ENCODE measurements at regions not wholly inside any gene's neighbourhood (a gene's known extent, or its start where the extent isn't known, plus 50 kb on each side); places are given as distances from the start of the nearest gene placed in this dataset.

DNA sequence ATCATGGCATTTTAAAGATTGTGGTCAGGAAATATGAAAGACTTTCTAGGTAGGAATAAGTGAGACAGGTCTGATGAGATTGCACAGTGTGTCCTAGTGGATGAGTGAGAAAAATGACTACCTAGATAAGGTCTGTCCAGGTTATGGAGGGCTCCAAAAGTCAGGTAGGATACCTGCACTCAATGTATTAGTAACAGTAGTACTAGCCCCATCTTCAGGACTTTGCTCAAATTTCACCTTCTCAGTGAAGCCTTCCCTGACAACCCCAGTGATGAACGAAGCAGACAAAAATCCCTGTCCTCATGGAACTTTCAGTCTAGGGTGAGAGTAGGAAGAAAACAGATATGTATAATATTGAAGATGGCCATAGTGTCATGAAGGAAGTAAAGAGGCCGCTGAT is 85.7 kb downstream of the ZIC3 start (continued):
- TF ChIP-seq, protein P1, sequence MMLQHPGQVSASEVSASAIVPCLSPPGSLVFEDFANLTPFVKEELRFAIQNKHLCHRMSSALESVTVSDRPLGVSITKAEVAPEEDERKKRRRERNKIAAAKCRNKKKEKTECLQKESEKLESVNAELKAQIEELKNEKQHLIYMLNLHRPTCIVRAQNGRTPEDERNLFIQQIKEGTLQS (IDR thresholded peaks at IDR 0.05) = no peak
- TF ChIP-seq, protein P2, sequence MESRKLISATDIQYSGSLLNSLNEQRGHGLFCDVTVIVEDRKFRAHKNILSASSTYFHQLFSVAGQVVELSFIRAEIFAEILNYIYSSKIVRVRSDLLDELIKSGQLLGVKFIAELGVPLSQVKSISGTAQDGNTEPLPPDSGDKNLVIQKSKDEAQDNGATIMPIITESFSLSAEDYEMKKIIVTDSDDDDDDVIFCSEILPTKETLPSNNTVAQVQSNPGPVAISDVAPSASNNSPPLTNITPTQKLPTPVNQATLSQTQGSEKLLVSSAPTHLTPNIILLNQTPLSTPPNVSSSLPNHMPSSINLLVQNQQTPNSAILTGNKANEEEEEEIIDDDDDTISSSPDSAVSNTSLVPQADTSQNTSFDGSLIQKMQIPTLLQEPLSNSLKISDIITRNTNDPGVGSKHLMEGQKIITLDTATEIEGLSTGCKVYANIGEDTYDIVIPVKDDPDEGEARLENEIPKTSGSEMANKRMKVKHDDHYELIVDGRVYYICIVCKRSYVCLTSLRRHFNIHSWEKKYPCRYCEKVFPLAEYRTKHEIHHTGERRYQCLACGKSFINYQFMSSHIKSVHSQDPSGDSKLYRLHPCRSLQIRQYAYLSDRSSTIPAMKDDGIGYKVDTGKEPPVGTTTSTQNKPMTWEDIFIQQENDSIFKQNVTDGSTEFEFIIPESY (IDR thresholded peaks at IDR 0.05; ENCODE audit: extremely low read depth, insufficient replicate concordance, low read length) = no peak

DNA sequence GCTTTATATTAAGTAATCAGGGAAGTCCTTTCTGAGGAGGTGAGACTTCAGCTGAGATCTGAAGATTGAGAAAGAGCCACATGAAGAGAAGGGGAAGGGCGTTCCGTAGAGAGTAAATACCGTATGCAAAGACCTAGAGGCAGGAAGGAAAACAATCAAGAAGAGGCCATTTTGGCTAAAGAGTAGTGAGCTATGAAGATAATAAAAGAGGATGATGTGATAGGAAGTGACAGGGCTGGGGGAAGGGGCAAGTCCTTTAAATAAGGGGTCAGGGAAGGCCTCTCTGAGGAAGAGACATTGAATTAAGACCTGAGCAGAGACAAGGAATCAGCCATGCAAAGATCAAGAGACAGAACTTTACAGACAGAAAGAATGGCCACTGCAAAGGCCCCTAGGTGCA is 86.2 kb downstream of the ZIC3 start:
- H3K4me3 ChIP-seq (replicated peaks in 1 of 2; ENCODE audit: low read depth in 1 of 2, low read length in 2 of 2) = no peak overlapping the region
- POLR2A ChIA-PET = no interaction called here
- H2AFZ ChIP-seq (ENCODE audit: low read depth, low read length, poor library complexity, severe bottlenecking) = no peak overlapping the region
- intact Hi-C loops (cut with micrococcal nuclease) = no loop called here
- H3K4me1 ChIP-seq (ENCODE audit: control insufficient read depth in 1 of 2, insufficient read depth in 2 of 2, low read length in 2 of 2) = no peaks in the 10 kb centered on the region
- H3K27ac ChIP-seq (ENCODE audit: low read depth, low read length) = no peak overlapping the region
- DNase-seq (ENCODE audit: low read depth, low spot score) (no peak), ATAC-seq (no peak)
- no TSS peak for BruUV-seq (replicated peaks)
- no peak for TF ChIP-seq YY1 (IDR thresholded peaks at IDR 0.05; ENCODE audit: extremely low read depth, insufficient replicate concordance, low read depth, low read length)
- no peak for TF ChIP-seq EZH2phosphoT487 (IDR thresholded peaks at IDR 0.05; ENCODE audit: borderline replicate concordance)
- TF ChIP-seq SRF (IDR thresholded peaks at IDR 0.05; ENCODE audit: low read depth) = no peak
- TF ChIP-seq POLR2AphosphoS5 (IDR thresholded peaks at IDR 0.05; ENCODE audit: low read depth, low read length) = no peak
- TF ChIP-seq, protein P1 (IDR thresholded peaks at IDR 0.05) = no peak
- no peak for TF ChIP-seq JUND (IDR thresholded peaks at IDR 0.05)
- no peak for TF ChIP-seq FOSL1 (IDR thresholded peaks at IDR 0.05; ENCODE audit: low read depth)
- TF ChIP-seq EGR1 (IDR thresholded peaks at IDR 0.05; ENCODE audit: low read depth) = no peak
- TF ChIP-seq, protein P3, sequence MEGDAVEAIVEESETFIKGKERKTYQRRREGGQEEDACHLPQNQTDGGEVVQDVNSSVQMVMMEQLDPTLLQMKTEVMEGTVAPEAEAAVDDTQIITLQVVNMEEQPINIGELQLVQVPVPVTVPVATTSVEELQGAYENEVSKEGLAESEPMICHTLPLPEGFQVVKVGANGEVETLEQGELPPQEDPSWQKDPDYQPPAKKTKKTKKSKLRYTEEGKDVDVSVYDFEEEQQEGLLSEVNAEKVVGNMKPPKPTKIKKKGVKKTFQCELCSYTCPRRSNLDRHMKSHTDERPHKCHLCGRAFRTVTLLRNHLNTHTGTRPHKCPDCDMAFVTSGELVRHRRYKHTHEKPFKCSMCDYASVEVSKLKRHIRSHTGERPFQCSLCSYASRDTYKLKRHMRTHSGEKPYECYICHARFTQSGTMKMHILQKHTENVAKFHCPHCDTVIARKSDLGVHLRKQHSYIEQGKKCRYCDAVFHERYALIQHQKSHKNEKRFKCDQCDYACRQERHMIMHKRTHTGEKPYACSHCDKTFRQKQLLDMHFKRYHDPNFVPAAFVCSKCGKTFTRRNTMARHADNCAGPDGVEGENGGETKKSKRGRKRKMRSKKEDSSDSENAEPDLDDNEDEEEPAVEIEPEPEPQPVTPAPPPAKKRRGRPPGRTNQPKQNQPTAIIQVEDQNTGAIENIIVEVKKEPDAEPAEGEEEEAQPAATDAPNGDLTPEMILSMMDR (IDR thresholded peaks at IDR 0.05 in 2 of 3, conservative IDR thresholded peaks at IDR 0.05 in 1 of 3; ENCODE audit: borderline replicate concordance in 1 of 3, insufficient read depth in 1 of 3, low read depth in 2 of 3, low read length in 2 of 3) = no peak
- TF ChIP-seq, protein P4, sequence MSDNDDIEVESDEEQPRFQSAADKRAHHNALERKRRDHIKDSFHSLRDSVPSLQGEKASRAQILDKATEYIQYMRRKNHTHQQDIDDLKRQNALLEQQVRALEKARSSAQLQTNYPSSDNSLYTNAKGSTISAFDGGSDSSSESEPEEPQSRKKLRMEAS (IDR thresholded peaks at IDR 0.05) = no peak
- no peak for TF ChIP-seq EZH2 (IDR thresholded peaks at IDR 0.05)
- no peaks in the 10 kb centered on the region for H3K9me2 ChIP-seq (ENCODE audit: insufficient read depth)
- no peak overlapping the region for H3K9ac ChIP-seq (ENCODE audit: low read length)
- CTCF ChIA-PET = no interaction called here
- no peaks in the 10 kb centered on the region for H3K36me3 ChIP-seq (ENCODE audit: control insufficient read depth in 1 of 2, insufficient read depth in 2 of 2, low read length in 2 of 2)
- RAD21 ChIA-PET (ENCODE audit: low non-redundant PET in 1 of 2, low total read pairs in 2 of 2, uncharacterized antibody in 2 of 2, unreplicated experiment in 2 of 2) = no interaction called here
- no peaks in the 10 kb centered on the region for H3K9me3 ChIP-seq (ENCODE audit: control insufficient read depth in 1 of 2, insufficient read depth in 1 of 2, low read depth in 1 of 2, low read length in 2 of 2)
- no peak overlapping the region for H3K4me2 ChIP-seq (ENCODE audit: low read length)
- H3K27me3 ChIP-seq (ENCODE audit: insufficient read depth, low read length) = no peaks in the 10 kb centered on the region
- H3K79me2 ChIP-seq (ENCODE audit: insufficient read depth, low read length) = no peaks in the 10 kb centered on the region
- no peaks in the 10 kb centered on the region for H4K20me1 ChIP-seq (ENCODE audit: insufficient read depth)
